CD4-positive, CD25-positive, alpha-beta regulatory T cell (primary cell): ENCODE measurements at regions not wholly inside any gene's neighbourhood (a gene's known extent, or its start where the extent isn't known, plus 50 kb on each side); places are given as distances from the start of the nearest gene placed in this dataset.

Experiments
- ATAC-seq, 2 donors: fragments of 150-1000 bp; cut with Tn5 transposase; one replicate each; pipeline ENCODE4 v1.10.0; 2021; ENCODE audit warnings: low read depth in 2 of 2, moderate number of reproducible peaks in 2 of 2, moderate library complexity in 1 of 2
- DNase-seq, 3 donors: peaks; one replicate each; pipeline versions ENCODE4 v3.0.0 to v3.0.0-alpha.2; 2012 to 2022; ENCODE audit warnings: mixed read lengths in 1 of 3
- H3K27ac ChIP-seq: one replicate; pipeline ENCODE4 v1.7.0; 2013; ENCODE audit warnings: mild to moderate bottlenecking, low read length; ENCODE audit not compliant: insufficient read depth, poor library complexity, severe bottlenecking
- H3K27me3 ChIP-seq: one replicate; pipeline ENCODE4 v1.7.0; 2013; ENCODE audit warnings: low read length; ENCODE audit not compliant: control insufficient read depth, insufficient read depth
- H3K36me3 ChIP-seq: one replicate; pipeline ENCODE4 v1.7.0; 2013; ENCODE audit warnings: mild to moderate bottlenecking, low read length, moderate library complexity; ENCODE audit not compliant: control insufficient read depth, insufficient read depth
- H3K4me1 ChIP-seq: 2 replicates; pipeline ENCODE4 v1.7.0; 2013; ENCODE audit warnings: mild to moderate bottlenecking, low read length; ENCODE audit not compliant: insufficient read depth, control insufficient read depth, poor library complexity, severe bottlenecking
- H3K4me3 ChIP-seq: one replicate; pipeline ENCODE4 v1.7.0; 2013; ENCODE audit warnings: low read depth, mild to moderate bottlenecking, low read length, moderate library complexity
- H3K9me3 ChIP-seq, 2 experiments: 1 replicate in 1 of 2; 2 replicates in 1 of 2; pipeline ENCODE4 v1.7.0; 2013; ENCODE audit warnings: low read length in 2 of 2, mild to moderate bottlenecking in 1 of 2, moderate library complexity in 1 of 2; ENCODE audit not compliant: control insufficient read depth in 2 of 2
- H3K27ac Mint-ChIP-seq, 3 donors: one replicate each; pipeline ENCODE4 v1.8.0; 2020 to 2022; ENCODE audit warnings: mild to moderate bottlenecking in 3 of 3, mixed read lengths in 3 of 3, moderate library complexity in 2 of 3
- H3K27me3 Mint-ChIP-seq: one replicate; pipeline ENCODE4 v1.8.0; 2022; ENCODE audit warnings: mild to moderate bottlenecking, mixed read lengths
- H3K36me3 Mint-ChIP-seq: one replicate; pipeline ENCODE4 v1.8.0; 2020; ENCODE audit warnings: mixed read lengths
- H3K4me1 Mint-ChIP-seq, 4 donors: one replicate each; pipeline ENCODE4 v1.8.0; 2020 to 2022; ENCODE audit warnings: mixed read lengths in 4 of 4, mild to moderate bottlenecking in 1 of 4
- H3K4me3 Mint-ChIP-seq, 4 donors: one replicate each; pipeline ENCODE4 v1.8.0; 2020 to 2022; ENCODE audit warnings: mild to moderate bottlenecking in 4 of 4, mixed read lengths in 4 of 4, moderate library complexity in 3 of 4
- H3K9me3 Mint-ChIP-seq, 7 donors: one replicate each; pipeline ENCODE4 v1.8.0; 2020 to 2022; ENCODE audit warnings: mixed read lengths in 7 of 7, mild to moderate bottlenecking in 3 of 7, moderate library complexity in 2 of 7

DNA sequence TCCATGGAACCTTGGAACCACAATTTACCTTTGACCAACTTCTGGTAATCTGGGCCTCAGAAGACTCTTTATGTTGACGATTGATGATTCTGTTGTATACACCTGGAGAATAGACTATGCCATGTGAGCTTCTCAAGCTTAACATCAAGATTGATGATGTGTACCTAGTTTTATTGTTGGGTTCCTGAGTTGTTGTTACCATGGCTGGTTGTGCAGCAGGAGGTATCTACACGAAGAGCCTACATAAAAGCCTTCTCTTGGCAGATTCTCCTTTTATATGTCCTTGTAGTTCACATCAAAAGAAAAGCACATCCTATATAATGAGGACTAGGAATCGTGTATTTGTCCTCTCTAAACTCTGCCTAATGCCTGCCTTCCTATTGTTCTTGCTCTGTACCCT lies 272.0 kb downstream of the DTHD1 start:
- Mint-ChIP-seq H3K4me3 (no peak overlapping the region), H3K27ac (peak overlapping the region in 1 of 3 donors; percentile 54), H3K9me3 (peaks cover 0 to under 1% (median 0%) of the 10 kb centered on the region in 7 donors), H3K36me3 (no peaks in the 10 kb centered on the region), H3K4me1 (no peaks in the 10 kb centered on the region), H3K27me3 (peaks cover 4% of the 10 kb centered on the region)
- no peak overlapping the region for H3K27ac ChIP-seq
- no peaks in the 10 kb centered on the region for H3K4me1 ChIP-seq
- no peak overlapping the region for H3K4me3 ChIP-seq
- no peak for ATAC-seq
- no peak for DNase-seq
- H3K27me3 ChIP-seq, result no peaks in the 10 kb centered on the region
- H3K9me3 ChIP-seq, result no peaks in the 10 kb centered on the region
- H3K36me3 ChIP-seq, result no peaks in the 10 kb centered on the region

GRCh38 chr4:36556984-36557383 lies 275.6 kb downstream of the DTHD1 start:
- ATAC-seq, result no peak
- H3K4me3 Mint-ChIP-seq, result no peak overlapping the region

DNA sequence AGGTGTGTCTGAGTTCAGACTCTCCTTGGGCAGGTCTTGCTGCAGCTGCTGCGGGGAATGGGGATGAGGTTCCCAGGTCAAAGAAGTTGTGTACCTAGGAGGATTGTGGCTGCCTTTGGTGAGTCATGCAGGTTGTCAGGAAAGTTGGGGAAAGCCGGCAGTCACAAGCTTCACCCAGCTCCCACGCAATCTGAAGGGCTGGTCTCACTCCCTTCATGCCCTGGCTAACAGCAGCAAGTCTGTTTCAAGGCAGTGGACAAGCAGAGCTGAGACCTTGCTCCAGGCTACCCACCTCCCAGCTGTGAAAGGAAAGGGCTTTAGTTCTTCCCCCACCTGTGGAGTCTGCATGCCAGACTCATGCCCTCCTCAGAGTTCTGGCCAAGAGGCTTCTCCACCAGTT lies 287.2 kb downstream of the DTHD1 start:
- Mint-ChIP-seq H3K4me1 (no peaks in the 10 kb centered on the region), H3K27ac (no peak overlapping the region), H3K36me3 (no peaks in the 10 kb centered on the region), H3K27me3 (no peaks in the 10 kb centered on the region), H3K9me3 (peaks cover 0 to 11% (median 5%) of the 10 kb centered on the region in 7 donors), H3K4me3 (no peak overlapping the region)
- Histone ChIP-seq H3K4me3 (no peak overlapping the region), H3K4me1 (no peaks in the 10 kb centered on the region), H3K9me3 (no peaks in the 10 kb centered on the region), H3K36me3 (no peaks in the 10 kb centered on the region), H3K27ac (no peak overlapping the region), H3K27me3 (no peaks in the 10 kb centered on the region)
- DNase-seq, result no peak
- ATAC-seq, result no peak

More at GRCh38 chr4:36556984-36557383, 275.6 kb downstream of the DTHD1 start:
- Mint-ChIP-seq H3K36me3 (no peaks in the 10 kb centered on the region), H3K27me3 (no peaks in the 10 kb centered on the region), H3K9me3 (peaks cover 0 to 1% (median 0%) of the 10 kb centered on the region in 7 donors), H3K4me1 (no peaks in the 10 kb centered on the region), H3K27ac (no peak overlapping the region)
- Histone ChIP-seq H3K36me3 (no peaks in the 10 kb centered on the region), H3K9me3 (no peaks in the 10 kb centered on the region), H3K4me3 (no peak overlapping the region), H3K27me3 (no peaks in the 10 kb centered on the region), H3K4me1 (no peaks in the 10 kb centered on the region), H3K27ac (no peak overlapping the region)
- no peak for DNase-seq

- H3K27ac ChIP-seq, result no peak overlapping the region
- no peaks in the 10 kb centered on the region for H3K4me1 Mint-ChIP-seq
- no peak overlapping the region for H3K4me3 Mint-ChIP-seq
- H3K27ac Mint-ChIP-seq, result no peak overlapping the region
- H3K4me1 ChIP-seq, result no peaks in the 10 kb centered on the region
- H3K4me3 ChIP-seq, result no peak overlapping the region
- no peak for ATAC-seq
- H3K27me3 ChIP-seq, result no peaks in the 10 kb centered on the region
- peaks cover 0 to 9% of the 10 kb centered on the region in 2 experiments for H3K9me3 ChIP-seq
- DNase-seq, result no peak
- no peaks in the 10 kb centered on the region for H3K27me3 Mint-ChIP-seq
- no peaks in the 10 kb centered on the region for H3K36me3 ChIP-seq
- H3K36me3 Mint-ChIP-seq, result no peaks in the 10 kb centered on the region
- peaks cover 0 to 13% (median 7%) of the 10 kb centered on the region in 7 donors for H3K9me3 Mint-ChIP-seq
Measured at GRCh38 chr4:36573441-36573840, 292.0 kb downstream of the DTHD1 start.

DNA sequence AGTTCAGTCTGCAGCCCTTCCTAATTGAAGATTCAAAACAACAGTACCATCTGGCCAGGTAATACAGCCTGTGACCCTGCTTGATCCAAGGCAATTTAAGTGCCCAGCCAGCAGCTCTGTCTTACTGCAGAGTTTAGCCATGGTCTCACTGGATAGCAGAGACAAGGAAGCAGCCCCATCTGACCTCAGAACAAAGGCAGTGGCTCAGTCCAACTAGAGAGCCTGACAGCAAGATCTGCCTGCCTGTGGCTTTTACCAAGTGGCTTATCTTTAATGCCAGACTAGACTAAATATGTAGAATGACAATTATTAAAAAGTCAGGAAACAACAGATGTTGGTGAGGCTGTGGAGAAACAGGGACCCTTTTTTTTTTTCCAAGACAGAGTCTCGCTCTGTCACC lies 293.4 kb downstream of the DTHD1 start:
- H3K27me3 ChIP-seq, result no peaks in the 10 kb centered on the region
- DNase-seq, result no peak
- Mint-ChIP-seq H3K4me3 (no peak overlapping the region), H3K27ac (no peak overlapping the region), H3K4me1 (no peaks in the 10 kb centered on the region), H3K9me3 (peaks cover under 1 to 12% (median 7%) of the 10 kb centered on the region in 7 donors), H3K36me3 (no peaks in the 10 kb centered on the region), H3K27me3 (no peaks in the 10 kb centered on the region)
- H3K36me3 ChIP-seq, result no peaks in the 10 kb centered on the region
- no peaks in the 10 kb centered on the region for H3K4me1 ChIP-seq
- no peak overlapping the region for H3K27ac ChIP-seq
- ATAC-seq, result no peak
- H3K9me3 ChIP-seq, result peaks cover 0 to 9% of the 10 kb centered on the region in 2 experiments
- no peak overlapping the region for H3K4me3 ChIP-seq

- Mint-ChIP-seq H3K4me3 (no peak overlapping the region), H3K9me3 (peaks cover 0 to 4% (median 2%) of the 10 kb centered on the region in 7 donors), H3K36me3 (no peaks in the 10 kb centered on the region), H3K4me1 (no peaks in the 10 kb centered on the region), H3K27me3 (no peaks in the 10 kb centered on the region), H3K27ac (no peak overlapping the region)
- H3K9me3 ChIP-seq, result no peaks in the 10 kb centered on the region
- no peak for ATAC-seq
- H3K27ac ChIP-seq, result no peak overlapping the region
- no peak overlapping the region for H3K4me3 ChIP-seq
- DNase-seq, result no peak
- no peaks in the 10 kb centered on the region for H3K27me3 ChIP-seq
- H3K4me1 ChIP-seq, result no peaks in the 10 kb centered on the region
- no peaks in the 10 kb centered on the region for H3K36me3 ChIP-seq
Measured at GRCh38 chr4:36582198-36582597, 300.8 kb downstream of the DTHD1 start.

DNA sequence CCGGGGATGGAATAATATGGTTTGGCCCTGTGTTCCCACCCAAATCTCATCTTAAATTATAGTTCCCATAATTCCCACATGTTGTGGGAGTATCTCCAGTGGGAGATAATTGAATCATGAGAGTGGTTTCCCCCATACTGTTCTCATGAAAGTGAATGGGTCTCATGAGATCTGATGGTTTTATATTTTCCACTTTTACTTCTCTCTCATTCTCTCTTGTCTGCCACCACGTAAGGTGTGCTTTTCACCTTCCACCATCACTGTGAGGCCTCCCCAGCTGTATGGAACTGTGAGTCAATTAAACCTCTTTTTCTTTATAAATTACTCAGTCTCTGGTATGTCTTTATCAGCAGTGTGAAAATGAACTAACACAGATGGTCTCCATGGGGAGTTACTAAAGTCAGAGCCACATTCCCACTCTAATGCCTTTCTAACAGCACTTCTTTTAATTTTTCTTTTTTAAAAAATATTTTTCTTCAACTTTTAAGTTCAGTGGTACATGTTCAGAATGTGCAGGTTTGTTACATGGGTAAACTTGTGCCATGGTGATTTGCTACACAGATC lies 306.6 kb downstream of the DTHD1 start:
- no peak overlapping the region for H3K27ac ChIP-seq

DNA sequence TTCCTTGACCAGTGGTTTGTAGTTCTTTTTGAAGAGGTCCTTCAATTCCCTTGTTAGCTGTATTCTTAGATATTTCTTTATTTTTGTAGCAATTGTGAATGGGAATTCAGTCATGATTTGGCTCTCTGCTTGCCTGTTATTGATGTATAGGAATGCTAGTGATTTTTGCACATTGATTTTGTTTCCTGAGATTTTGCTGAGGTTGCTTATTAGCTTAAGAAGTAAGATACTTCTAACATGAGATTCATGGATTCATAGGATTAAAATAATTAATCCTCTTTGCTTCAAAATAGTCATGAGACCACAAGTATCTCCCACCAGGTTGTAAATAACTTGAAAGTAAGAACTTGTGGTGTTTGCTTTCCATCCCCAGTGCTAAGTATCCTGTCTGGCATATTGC lies 308.9 kb downstream of the DTHD1 start:
- Mint-ChIP-seq H3K27me3 (no peaks in the 10 kb centered on the region), H3K9me3 (peaks cover 0 to 13% (median 5%) of the 10 kb centered on the region in 7 donors), H3K4me3 (no peak overlapping the region), H3K4me1 (no peaks in the 10 kb centered on the region), H3K36me3 (no peaks in the 10 kb centered on the region), H3K27ac (no peak overlapping the region)
- Histone ChIP-seq H3K4me1 (no peaks in the 10 kb centered on the region), H3K27ac (no peak overlapping the region), H3K4me3 (no peak overlapping the region), H3K36me3 (no peaks in the 10 kb centered on the region), H3K27me3 (no peaks in the 10 kb centered on the region), H3K9me3 (peaks cover 0 to 2% of the 10 kb centered on the region in 2 experiments)
- ATAC-seq (no peak), DNase-seq (no peak)

More for the DNA sequence above, 306.6 kb downstream of the DTHD1 start:
- no peak for ATAC-seq
- no peaks in the 10 kb centered on the region for H3K36me3 Mint-ChIP-seq
- DNase-seq, result no peak
- no peaks in the 10 kb centered on the region for H3K4me1 ChIP-seq
- no peaks in the 10 kb centered on the region for H3K27me3 ChIP-seq
- H3K27ac Mint-ChIP-seq, result no peak overlapping the region
- H3K4me1 Mint-ChIP-seq, result no peaks in the 10 kb centered on the region
- no peak overlapping the region for H3K4me3 ChIP-seq
- no peaks in the 10 kb centered on the region for H3K27me3 Mint-ChIP-seq
- no peaks in the 10 kb centered on the region for H3K36me3 ChIP-seq
- H3K4me3 Mint-ChIP-seq, result no peak overlapping the region
- H3K9me3 ChIP-seq, result peaks cover 0 to 2% of the 10 kb centered on the region in 2 experiments
- H3K9me3 Mint-ChIP-seq, result peaks cover 0 to 13% (median 3%) of the 10 kb centered on the region in 7 donors
